MM.1S (cell line): ENCODE measurements at regions not wholly inside any gene's neighbourhood (a gene's known extent, or its start where the extent isn't known, plus 50 kb on each side); places are given as distances from the start of the nearest gene placed in this dataset.

Source experiments
- CTCF ChIP-seq: fragments of 300-600 bp; sonication (generic); IDR thresholded peaks from 2 replicates; pipeline ENCODE4 v1.5.1; 2016; ENCODE audit warnings: antibody characterized with exemption, low read length, mixed read lengths
- EZH2 ChIP-seq: fragments of 300-600 bp; sonication (generic); optimal IDR thresholded peaks from 2 replicates; pipeline ENCODE3; 2017; ENCODE audit warnings: low read depth, mild to moderate bottlenecking, antibody characterized with exemption, low read length, mixed read lengths
- EZH2phosphoT487 ChIP-seq: fragments of 300-600 bp; sonication (generic); IDR thresholded peaks from 2 replicates; pipeline ENCODE4 v1.6.1; 2018; ENCODE audit warnings: antibody characterized with exemption, low read length

GRCh38 chr20:43255877-43256276 lies 66.2 kb upstream of the PTPRT start:
- TF ChIP-seq CTCF (no peak), EZH2 (no peak), EZH2phosphoT487 (no peak)
